DOHH2 (cell line): ENCODE measurements at regions not wholly inside any gene's neighbourhood (a gene's known extent, or its start where the extent isn't known, plus 50 kb on each side); places are given as distances from the start of the nearest gene placed in this dataset.

Experiments used
- CTCF ChIP-seq: fragments of 200-600 bp; sonication (generic); IDR thresholded peaks from one replicate; pipeline ENCODE4 v1.5.1; 2014; ENCODE audit warnings: antibody characterized with exemption, mild to moderate bottlenecking, low read depth, low read length; ENCODE audit not compliant: poor library complexity, severe bottlenecking
- EZH2phosphoT487 ChIP-seq: fragments of 200-600 bp; sonication (generic); IDR thresholded peaks from 2 replicates; pipeline ENCODE4 v1.6.1; 2017; ENCODE audit warnings: borderline replicate concordance, mild to moderate bottlenecking, antibody characterized with exemption, low read length, moderate library complexity, mixed read lengths

- no peak for TF ChIP-seq CTCF
- no peak for TF ChIP-seq EZH2phosphoT487
Measured at GRCh38 chr6:65876668-65877067, 169.6 kb upstream of the EYS start.
